Skin of body (tissue), 1 donor: ENCODE measurements at regions not wholly inside any gene's neighbourhood (a gene's known extent, or its start where the extent isn't known, plus 50 kb on each side); places are given as distances from the start of the nearest gene placed in this dataset.

ENCODE experiments used
- DNase-seq: peaks from one replicate; lab custom pipeline; 2025; lab: John Stamatoyannopoulos, UW

DNA sequence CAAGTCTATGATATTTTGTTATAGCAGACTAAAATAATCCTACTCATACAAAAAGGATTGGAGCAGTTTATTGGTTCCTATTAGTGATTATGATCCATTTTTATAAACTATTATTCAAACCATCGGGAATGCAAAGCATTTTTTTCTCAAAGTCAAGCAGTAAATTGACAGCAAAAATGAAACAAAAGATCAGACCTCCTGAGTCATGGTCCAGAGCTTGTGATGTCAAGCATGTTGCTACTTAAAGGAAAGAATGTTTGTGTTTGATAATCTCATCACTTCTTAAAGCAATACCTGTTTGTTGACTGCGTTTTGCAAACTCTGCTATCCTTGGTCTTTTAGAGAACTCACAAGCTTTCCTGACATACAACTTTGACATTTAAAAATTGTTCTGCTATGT is 204.4 kb downstream of the SAMD5 start:
- DNase-seq: no peak

DNA sequence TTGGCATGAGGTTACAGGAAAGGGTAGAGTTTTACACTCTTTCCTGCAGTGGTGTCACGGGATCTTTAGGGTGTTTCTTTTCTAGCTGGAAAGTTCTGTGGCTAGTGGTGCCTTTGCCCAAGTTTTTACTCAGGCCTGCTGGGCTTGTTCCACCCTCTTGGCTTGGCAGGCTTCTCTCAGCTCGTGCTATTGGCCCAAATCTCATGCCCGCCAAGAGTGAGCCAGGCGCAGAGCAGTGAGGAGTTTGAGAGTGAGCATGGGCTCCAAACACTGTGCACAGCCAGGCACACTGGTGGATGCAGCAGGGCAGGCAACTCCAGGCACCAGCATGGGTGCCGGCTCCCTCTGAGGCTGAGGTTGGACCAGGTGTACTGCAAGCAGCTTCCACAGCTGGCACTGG is 206.5 kb downstream of the SAMD5 start:
- DNase-seq: no peak

DNA sequence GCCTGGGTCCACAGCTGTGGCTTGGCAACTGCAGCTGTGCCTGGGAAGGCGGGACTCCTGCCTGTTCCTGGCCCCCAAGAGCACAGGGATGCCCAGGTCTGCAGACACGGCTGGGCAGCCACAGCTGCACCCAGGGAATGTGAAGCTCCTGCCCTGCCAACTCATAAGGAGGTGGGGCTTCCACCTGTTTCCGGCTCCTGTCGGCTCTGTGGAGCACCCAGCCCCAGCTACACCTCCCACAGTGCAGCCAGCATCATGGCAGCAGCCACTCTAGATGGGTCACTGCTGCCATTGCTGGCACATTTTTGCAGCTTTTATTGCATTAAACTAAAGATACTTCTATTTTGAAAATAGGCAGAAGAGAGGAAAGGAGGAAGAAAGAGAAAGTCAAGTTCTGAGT is 207.9 kb downstream of the SAMD5 start:
- no peak for DNase-seq

DNA sequence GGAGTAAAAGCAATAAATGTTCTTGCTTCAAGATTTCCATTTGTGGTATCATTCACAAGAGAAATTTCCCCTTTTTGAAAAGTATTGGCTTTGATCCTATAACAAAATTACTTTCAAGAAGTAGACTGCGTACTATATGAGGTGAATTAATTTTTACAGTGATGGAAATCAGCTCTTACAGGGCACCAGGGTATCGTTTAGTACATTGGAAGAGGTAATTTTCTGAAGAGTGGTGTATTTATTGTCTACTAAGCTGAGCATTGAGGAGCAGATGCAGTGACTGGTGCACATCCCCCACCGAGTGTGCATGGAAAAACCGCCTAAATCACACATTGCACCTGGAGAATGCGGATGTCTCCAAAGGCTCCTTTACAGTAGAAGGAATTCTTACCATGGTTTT is 209.5 kb downstream of the SAMD5 start:
- no peak for DNase-seq

DNA sequence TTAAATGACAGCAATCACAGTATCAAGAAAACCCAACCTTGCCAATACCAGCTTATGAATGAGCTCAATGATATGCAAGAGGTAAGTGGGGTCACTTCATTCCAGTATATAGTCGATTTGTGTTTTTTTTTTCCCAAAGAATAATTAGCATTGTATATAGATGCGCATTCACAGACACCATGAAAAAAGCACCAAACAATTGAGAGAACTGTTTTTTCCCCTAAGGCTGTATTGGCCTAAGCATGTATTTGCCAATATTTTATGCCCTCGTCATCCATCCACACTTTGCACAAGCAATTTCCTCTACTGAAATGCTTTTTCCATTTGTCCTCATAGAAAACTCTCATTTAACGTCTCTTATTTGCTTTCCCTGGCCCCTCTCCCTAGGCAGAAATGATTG is 213.7 kb downstream of the SAMD5 start:
- no peak for DNase-seq

DNA sequence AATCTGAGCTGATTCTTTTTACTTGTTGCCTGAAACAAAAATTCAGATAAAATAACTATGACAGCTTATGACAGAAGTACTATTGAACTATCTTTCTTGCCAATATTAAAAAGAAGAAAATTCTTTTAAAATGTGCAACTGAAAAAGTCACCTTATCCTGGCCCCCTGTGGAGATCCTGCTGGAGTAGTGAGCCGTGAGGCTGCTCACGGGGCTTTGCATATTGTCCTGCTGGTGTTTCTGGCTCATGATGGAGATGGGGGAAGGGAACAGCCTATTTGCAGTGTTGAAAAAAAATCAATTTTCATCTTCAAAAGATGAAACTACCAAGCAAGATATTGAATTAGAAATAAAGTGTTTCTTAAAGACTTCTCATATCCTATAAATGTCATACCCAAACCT is 216.0 kb downstream of the SAMD5 start:
- no peak for DNase-seq

DNA sequence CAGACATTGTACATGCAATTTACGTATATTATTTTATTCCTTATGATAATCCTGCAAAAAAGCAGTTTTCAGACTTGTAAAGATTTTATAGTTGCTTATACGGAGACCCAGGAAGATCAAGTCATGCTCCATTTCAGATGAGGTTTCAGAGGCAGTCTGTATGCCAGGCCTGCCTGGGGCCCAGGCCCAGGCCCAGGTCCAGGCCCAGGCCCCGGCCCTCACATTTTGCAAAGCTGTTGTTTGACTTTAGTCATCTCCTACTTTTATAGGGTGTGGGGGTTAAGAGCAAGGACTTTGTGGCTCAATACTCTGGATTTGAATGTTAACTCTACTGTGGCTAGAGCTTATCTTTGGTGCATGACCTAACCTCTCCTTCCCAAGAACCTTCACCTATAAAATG is 217.9 kb downstream of the SAMD5 start:
- DNase-seq: no peak

DNA sequence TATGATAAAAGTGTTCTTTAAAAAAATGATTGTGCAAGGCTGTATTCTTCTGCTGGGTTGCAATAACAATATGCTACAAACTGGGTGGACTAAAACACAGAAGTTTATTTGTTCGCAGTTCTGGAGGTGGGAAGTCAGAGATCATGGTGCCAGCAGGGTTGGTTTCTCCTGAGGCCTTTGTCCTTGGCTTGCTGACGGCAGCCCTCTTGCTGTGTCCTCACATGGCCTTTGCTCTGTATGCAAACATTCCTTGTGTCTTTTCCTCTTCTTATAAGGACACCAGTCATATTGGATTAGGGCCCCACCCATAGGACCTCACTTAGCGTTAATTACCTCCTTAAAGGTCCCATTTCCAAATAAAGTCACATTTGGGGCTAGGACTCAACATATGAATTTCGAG is 220.4 kb downstream of the SAMD5 start:
- DNase-seq: no peak

DNA sequence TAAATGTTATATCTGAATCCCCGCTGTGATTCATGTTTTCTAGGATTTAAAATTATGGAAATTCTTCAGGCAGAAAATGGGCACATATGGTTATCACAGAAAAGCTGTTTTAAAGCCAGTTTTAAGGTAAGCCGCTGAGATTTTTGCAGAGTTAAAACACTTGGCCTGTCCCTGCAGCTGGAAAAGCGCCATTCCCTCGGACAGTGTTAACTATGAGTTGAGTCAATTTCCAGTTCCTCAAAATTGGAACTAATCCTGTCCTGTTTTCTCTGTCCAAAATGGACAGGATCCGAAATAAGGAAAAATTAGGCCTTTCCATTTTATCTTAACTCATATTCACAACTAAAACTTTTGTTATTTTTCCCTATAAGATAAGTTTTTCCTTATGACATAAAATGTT is 225.2 kb downstream of the SAMD5 start:
- no peak for DNase-seq

DNA sequence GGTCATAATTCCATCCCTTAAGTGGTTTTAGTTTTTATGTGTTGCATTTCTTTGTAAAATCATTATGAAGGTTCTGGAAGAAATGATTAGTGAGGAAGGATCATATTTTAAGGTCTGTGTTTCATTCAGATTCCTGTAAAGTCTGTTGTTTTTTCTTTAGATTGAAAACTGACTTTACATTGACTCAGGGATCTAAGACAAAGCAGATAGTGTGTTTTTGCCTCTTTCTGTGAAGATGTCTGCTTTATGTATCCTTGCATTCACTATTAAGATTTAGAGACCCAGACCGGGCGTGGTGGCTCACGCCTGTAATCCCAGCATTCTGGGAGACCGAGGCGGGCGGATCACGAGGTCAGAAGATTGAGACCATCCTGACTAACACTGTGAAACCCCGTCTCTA is 225.7 kb downstream of the SAMD5 start:
- DNase-seq: no peak

DNA sequence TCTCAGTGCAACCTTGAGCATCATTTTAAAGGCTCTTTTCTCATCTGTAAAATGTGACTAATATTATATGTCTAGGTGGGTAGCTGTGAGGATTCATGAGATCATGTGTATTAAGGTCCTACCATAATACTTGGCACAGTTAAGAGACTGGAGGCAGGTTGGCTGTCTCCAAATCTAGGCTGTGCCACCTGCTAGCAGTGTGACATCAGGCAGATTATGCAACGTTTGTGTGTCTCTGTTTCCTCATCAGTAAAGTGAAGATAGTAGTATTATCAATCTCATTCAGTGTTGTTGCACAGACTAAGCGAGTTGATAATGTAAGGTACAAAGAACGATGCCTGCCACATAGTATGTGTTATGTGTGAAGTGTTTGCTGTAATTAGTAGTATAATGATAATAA is 227.4 kb downstream of the SAMD5 start:
- DNase-seq: no peak

DNA sequence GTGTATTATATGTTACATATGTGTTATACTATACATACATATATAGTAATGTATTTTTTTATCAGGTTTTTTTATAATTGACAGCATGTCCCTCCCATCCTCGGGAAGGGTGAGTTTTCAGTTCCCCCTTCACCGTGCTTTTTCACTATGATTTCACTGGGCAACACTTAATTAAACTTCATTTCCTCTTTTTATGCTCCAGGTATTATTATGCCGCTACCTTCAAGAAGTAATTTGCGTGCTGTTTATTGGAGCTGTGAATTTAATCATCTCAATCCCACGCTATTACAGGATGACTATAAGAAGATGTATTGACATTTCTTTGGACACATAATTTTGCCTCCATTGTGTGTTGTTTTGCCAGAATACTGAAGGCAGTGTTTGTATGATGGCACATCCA is 228.6 kb downstream of the SAMD5 start:
- no peak for DNase-seq

DNA sequence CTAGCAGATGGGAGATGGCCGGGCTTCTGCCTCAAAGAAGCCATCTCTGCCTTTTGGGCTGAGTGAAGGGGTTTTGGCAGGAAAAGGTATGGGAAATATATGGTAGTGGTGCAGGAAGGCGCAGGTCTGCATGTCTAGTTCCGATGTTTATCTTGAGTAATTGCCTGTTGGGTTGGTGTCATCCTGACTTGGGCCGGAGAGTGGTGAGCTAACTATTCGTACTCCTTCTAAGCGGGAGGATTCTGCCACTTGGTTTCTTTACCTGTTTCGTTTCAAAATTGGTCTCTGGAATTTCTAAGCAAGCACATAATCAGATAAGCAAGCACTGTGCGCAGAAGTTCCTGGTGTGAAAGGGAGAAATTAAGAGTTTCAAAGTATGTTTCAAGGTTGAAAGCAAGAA is 229.6 kb downstream of the SAMD5 start:
- no peak for DNase-seq

DNA sequence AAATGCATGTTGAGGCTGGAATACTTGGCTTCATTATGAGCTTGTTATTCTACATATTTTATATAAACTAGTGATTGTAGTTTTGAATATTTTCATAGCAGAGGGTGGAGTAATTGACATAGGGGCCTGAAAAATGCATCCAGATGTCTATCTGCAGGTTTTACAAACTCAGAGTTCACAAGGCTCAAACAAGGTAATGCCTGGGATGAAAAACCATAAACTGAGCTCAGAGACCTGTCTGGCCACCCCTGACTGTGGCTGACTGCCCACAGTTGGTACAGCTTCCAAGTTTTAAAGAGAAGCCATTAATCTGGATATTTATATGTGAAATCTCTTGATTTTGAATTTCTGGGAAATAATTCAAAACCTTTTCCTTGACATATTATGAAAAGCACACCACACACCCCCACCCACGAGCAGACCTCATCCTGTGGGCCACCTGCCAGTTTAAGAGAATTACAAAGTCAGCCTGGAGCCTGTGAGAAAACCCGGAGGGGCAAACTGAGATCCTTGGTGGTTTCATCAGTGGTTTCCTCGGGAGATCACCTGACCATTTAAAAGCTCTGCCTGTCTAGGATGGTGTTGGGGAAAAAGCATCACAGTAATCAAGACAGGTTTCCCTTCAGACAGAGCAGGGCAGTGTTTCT is 230.1 kb downstream of the SAMD5 start:
- DNase-seq: peak; percentile 15

DNA sequence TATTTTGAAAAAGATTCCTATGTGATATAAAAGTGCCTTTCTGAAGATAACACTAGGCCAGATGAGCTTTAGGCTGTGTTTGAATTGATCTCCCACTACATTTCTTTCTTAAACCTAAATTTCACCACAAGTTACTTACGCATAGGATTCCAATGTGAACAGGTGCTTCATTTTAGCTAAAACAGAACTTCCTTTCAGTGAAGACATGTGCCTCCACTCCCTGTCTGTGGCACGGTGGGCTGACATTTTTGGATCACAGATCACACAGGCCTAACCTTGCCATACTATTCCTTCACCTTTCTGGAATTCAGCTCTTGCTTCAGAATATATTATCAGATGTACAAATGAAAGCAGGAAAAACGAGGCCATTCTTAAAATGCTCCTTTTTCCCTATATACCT is 231.8 kb downstream of the SAMD5 start:
- no peak for DNase-seq

DNA sequence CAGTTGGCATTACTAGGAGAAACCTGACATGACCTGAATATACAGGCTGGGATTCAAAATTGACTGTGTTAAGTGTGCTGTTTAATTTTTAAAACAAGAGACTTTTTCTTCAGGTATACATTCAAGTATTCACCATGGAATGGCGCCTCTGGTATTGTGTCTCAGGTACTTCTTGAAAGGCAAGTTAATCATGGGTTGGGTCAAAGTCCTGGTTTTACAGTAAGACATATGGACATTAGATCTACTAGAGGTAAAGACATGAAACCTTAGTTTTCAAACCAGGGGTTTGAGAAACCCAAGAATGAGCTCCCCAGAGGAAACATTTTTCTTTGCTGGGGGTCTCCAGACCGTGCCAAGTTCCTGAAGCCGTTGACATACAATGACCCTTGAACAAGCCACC is 232.4 kb downstream of the SAMD5 start:
- DNase-seq: no peak

DNA sequence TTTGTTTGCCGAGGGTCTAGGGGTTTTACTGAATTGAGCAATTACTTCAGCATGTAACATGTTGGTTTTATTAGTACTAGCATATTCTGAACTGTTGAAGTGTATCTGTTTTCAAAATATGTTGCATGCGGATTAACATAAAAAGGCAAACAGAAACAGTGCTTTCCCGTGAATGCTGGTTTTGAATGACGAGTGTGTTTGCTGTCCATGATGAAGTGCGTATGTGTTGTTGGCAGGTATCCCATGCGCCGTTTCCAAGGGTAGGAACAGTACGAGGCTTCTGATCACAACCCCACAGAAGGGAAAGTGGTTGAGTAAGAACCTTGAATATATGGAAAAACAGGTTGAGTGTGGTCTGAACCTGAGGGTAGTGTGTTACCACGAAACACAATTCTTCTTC is 232.9 kb downstream of the SAMD5 start:
- peak; percentile 67 for DNase-seq

DNA sequence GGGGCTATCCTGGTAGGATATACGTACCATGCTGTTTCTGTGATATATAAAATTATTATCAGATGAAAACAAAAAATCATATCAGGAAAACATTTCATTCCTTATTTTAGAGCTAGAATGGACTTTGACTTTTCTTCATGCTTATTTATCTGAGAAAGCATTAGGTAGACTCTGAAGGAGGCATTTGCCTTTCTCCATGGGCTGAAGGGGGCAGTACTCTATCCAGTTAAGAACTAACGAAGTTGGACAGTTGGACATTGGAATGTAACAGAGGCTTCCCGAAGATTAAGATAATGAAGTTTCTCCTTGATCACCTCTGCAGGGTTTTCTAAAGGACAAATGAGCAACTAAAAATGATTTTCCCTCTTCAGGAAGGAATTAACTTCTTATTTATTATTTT is 233.9 kb downstream of the SAMD5 start:
- DNase-seq: no peak

DNA sequence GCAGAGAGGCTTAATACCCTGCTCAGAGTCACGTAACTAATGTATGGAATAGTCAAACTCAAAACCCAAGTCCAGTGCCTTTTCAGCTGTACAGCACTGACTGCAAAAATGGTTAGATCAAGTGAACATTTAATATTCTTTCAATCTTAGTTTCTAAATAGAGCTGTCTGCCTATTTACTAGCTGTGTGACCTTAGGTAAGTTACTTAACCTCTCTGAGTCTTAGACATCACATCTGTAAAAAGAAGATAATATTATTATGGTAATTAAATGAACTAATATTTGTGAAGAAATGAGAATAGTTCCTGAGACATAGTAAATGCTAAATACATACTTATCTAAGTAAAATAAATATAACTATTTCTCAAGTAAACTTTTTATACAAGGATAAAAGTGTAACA is 235.5 kb downstream of the SAMD5 start:
- DNase-seq: no peak

DNA sequence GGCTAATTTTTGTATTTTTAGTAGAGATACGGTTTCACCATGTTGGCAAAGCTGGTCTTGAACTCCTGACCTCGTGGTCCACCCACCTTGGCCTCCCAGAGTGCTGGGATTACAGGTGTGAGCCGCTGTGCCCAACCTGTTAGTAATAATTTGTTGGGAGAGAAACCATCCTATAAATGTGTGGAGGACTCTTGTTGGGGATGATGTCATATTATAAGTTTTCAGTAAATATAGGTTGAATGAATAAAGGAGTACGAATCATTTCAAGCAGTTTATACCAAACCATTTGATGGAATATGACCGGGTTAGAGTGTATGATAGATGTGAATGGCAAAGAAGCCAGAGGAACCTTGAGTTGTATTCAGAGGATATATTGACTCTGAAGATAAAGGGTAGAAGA is 240.8 kb downstream of the SAMD5 start:
- DNase-seq: no peak

DNA sequence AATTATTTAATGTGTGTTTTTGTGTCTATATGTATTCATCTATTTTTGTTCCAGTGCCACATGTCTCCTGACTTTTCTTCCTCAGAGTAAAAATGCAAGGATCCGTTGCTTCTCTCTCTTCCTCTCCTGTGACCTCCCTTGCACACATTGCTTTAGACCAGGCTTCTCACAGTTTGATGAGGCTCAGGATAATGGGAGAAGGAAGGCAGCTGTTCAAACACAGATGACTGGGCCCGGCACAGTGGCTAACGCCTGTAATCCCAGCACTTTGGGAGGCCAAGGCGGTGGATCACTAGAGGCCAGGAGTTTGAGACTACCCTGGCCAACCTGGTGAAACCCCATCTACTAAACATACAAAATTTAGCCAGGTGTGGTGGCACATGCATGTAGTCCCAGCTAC is 241.9 kb downstream of the SAMD5 start:
- no peak for DNase-seq

DNA sequence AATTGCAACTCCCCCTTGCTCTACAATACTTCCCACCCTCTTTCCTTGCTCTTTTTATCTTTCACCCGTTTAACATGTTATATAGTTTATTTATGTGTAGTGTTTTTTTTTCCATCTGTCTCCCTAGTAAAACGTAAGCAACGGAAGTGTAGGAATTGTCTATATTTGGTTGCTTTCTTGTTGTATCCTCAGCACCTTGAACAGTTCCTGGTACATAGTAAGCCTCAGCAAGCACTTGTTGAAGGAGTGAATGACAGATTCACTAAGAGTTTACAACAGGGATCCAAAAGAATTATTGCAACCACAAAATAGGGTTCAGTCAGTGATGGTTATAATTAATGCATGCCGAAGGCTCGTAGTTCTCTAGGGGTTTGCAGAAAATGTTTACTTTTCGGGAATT is 242.7 kb downstream of the SAMD5 start:
- no peak for DNase-seq

DNA sequence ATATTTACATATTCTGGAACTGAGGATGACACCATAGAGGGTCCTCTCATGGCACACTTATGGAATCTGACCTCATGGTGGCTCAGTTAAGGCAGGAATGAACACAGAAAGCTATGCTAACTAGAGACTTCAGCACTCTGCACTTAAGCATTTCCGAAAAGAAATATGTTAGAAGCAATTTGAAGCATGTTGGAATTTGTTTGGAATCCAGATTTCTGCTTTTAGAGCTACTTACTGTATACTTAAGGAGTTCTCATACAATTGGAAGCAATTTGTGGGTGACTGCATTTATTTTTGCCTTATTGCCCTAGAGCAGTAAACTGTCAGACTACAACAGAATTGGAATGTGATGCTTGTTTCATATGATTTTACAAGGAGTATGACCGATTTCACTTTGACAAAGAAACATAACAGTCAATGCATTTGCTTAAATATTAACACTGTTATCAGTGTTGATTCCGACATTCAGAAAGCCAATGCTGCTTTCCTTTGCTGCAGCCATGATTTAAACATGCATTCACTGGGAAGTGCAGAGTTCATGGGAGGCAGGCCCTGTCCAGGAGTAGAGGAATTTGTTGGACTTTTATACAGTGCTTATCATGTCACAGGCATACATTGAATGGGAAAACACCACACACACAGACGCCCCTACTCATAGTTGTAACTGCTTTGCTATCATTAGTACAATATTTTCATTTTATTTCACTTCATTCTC is 244.4 kb downstream of the SAMD5 start:
- DNase-seq: no peak

DNA sequence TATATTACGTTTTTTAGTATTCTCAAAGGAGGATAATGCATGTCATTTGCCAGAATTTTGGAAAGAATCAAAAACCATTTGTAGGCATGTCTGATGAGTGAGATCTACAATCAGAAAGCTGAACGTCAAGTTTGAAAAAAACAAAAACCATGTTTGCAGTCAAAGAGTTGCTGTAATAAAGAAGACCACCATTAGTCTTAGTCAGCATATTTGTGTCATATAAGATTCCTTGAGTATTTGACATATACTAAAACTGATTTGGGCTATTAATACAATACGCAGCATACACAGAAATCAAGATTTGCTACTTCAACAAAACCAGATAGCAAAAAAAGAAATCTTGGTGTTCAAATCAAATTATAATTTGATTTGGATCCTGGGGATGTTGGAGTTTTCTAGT is 247.5 kb downstream of the SAMD5 start:
- no peak for DNase-seq
